ENCODE measurements at regions not wholly inside any gene's neighbourhood (a gene's known extent, or its start where the extent isn't known, plus 50 kb on each side); places are given as distances from the start of the nearest gene placed in this dataset.
"Not testable (repeated sequence)": the region's sequence is repeated elsewhere in the genome, so short reads cannot be mapped to it uniquely, and the experiment has no call there.

- in situ Hi-C loops (cut with MboI; ENCODE audit: low sequenced_read_pairs), result no loop called here
These were observed 457.0 kb upstream of the ALCAM start for GRCh38 chr3:104909721-104910120.

GRCh38 chr3:104911376-104911775, 455.3 kb upstream of the ALCAM start:
- in situ Hi-C loops (cut with MboI; ENCODE audit: low sequenced_read_pairs), result no loop called here

GRCh38 chr3:104916971-104917370, 449.7 kb upstream of the ALCAM start:
- in situ Hi-C loops (cut with MboI; ENCODE audit: low sequenced_read_pairs), result no loop called here

- in situ Hi-C loops (cut with MboI; ENCODE audit: low sequenced_read_pairs), result no loop called here
These were observed 446.2 kb upstream of the ALCAM start for GRCh38 chr3:104920512-104920911.

- in situ Hi-C loops (cut with MboI; ENCODE audit: low sequenced_read_pairs), result no loop called here
These were observed 432.7 kb upstream of the ALCAM start for GRCh38 chr3:104933972-104934371.

GRCh38 chr3:104935613-104936012, 431.1 kb upstream of the ALCAM start:
- in situ Hi-C loops (cut with MboI; ENCODE audit: low sequenced_read_pairs), result no loop called here

- in situ Hi-C loops (cut with MboI; ENCODE audit: low sequenced_read_pairs), result no loop called here
These were observed 427.5 kb upstream of the ALCAM start for GRCh38 chr3:104939196-104939595.

- in situ Hi-C loops (cut with MboI; ENCODE audit: low sequenced_read_pairs), result no loop called here
These were observed 424.9 kb upstream of the ALCAM start for GRCh38 chr3:104941785-104942184.

- in situ Hi-C loops (cut with MboI; ENCODE audit: low sequenced_read_pairs), result no loop called here
These were observed 422.7 kb upstream of the ALCAM start for GRCh38 chr3:104943974-104944373.

- in situ Hi-C loops (cut with MboI; ENCODE audit: low sequenced_read_pairs), result no loop called here
These were observed 418.8 kb upstream of the ALCAM start for GRCh38 chr3:104947943-104948342.

GRCh38 chr3:104949810-104950209, 416.9 kb upstream of the ALCAM start:
- in situ Hi-C loops (cut with MboI; ENCODE audit: low sequenced_read_pairs), result not testable (repeated sequence)

- in situ Hi-C loops (cut with MboI; ENCODE audit: low sequenced_read_pairs), result no loop called here
These were observed 415.3 kb upstream of the ALCAM start for GRCh38 chr3:104951426-104951825.

- in situ Hi-C loops (cut with MboI; ENCODE audit: low sequenced_read_pairs), result no loop called here
These were observed 414.4 kb upstream of the ALCAM start for GRCh38 chr3:104952146-104952972.

GRCh38 chr3:104956620-104957345, 409.9 kb upstream of the ALCAM start:
- in situ Hi-C loops (cut with MboI; ENCODE audit: low sequenced_read_pairs), result no loop called here

- in situ Hi-C loops (cut with MboI; ENCODE audit: low sequenced_read_pairs), result no loop called here
These were observed 406.1 kb upstream of the ALCAM start for GRCh38 chr3:104960579-104960978.

GRCh38 chr3:104961851-104962250, 404.9 kb upstream of the ALCAM start:
- in situ Hi-C loops (cut with MboI; ENCODE audit: low sequenced_read_pairs), result no loop called here

- in situ Hi-C loops (cut with MboI; ENCODE audit: low sequenced_read_pairs), result no loop called here
These were observed 392.4 kb upstream of the ALCAM start for GRCh38 chr3:104974316-104974715.

GRCh38 chr3:104977719-104978118, 389.0 kb upstream of the ALCAM start:
- in situ Hi-C loops (cut with MboI; ENCODE audit: low sequenced_read_pairs), result no loop called here

GRCh38 chr3:104982130-104982529, 384.6 kb upstream of the ALCAM start:
- in situ Hi-C loops (cut with MboI; ENCODE audit: low sequenced_read_pairs), result no loop called here

GRCh38 chr3:104987859-104988258, 378.9 kb upstream of the ALCAM start:
- in situ Hi-C loops (cut with MboI; ENCODE audit: low sequenced_read_pairs), result no loop called here

- in situ Hi-C loops (cut with MboI; ENCODE audit: low sequenced_read_pairs), result no loop called here
These were observed 378.2 kb upstream of the ALCAM start for GRCh38 chr3:104988496-104988895.

- in situ Hi-C loops (cut with MboI; ENCODE audit: low sequenced_read_pairs), result no loop called here
These were observed 376.8 kb upstream of the ALCAM start for GRCh38 chr3:104989878-104990277.
